Gastroesophageal sphincter (tissue), 3 donors: ENCODE measurements at regions not wholly inside any gene's neighbourhood (a gene's known extent, or its start where the extent isn't known, plus 50 kb on each side); places are given as distances from the start of the nearest gene placed in this dataset.

Source experiments
- CTCF ChIP-seq, 4 experiments: fragments of 200-600 bp in 2 of 4; fragments of 450-650 bp in 2 of 4; sonication (generic) in 1 of 4; IDR thresholded peaks; one replicate each; pipeline ENCODE4 v1.5.1; 2017 to 2019; ENCODE audit warnings: antibody characterized with exemption in 4 of 4, mild to moderate bottlenecking in 2 of 4, moderate library complexity in 2 of 4
- POLR2A ChIP-seq, 2 donors: fragments of 450-650 bp; IDR thresholded peaks; one replicate each; pipeline ENCODE4 v1.6.1; 2017; ENCODE audit warnings: antibody characterized with exemption in 2 of 2, mild to moderate bottlenecking in 2 of 2, moderate library complexity in 1 of 2

GRCh38 chr2:67662222-67662621 lies 265.1 kb downstream of the ETAA1 start:
- no peak for TF ChIP-seq CTCF (IDR thresholded peaks at IDR 0.05)
- no peak for TF ChIP-seq POLR2A (IDR thresholded peaks at IDR 0.05)
